Testis (tissue), 2 donors: ENCODE measurements at regions not wholly inside any gene's neighbourhood (a gene's known extent, or its start where the extent isn't known, plus 50 kb on each side); places are given as distances from the start of the nearest gene placed in this dataset.

Experiments
- POLR2A ChIP-seq: fragments of 450-650 bp; IDR thresholded peaks from one replicate; pipeline ENCODE4 v1.6.1; 2017; ENCODE audit warnings: antibody characterized with exemption, mild to moderate bottlenecking, moderate library complexity
- TF ChIP-seq, protein P1 (sequence below), 3 experiments: fragments of 450-650 bp in 2 of 3; fragments of 200-600 bp in 1 of 3; sonication (generic) in 1 of 3; IDR thresholded peaks; one replicate each; pipeline ENCODE4 v1.5.1; 2016 to 2019; ENCODE audit warnings: antibody characterized with exemption in 3 of 3, mild to moderate bottlenecking in 2 of 3, moderate library complexity in 1 of 3

DNA sequence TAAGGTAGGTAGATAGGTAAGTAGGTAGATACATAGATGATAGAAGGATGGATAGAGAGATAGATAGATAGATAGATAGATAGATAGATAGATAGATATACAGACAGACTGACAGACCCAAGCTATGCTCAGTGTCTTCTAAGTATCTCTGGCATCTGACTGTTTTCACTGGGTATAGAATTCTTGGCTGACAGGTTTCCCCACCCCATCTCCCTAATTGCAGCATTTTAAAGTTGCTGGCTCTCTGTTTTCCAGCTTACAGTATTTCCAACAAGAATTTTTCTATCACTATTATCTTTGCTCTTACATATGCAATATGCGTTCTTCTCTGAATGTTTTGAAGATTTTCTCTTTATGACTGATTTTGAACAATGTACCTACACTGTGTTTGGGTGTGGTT lies 328.7 kb downstream of the TCERG1L start:
- TF ChIP-seq POLR2A: no peak
- TF ChIP-seq, protein P1, sequence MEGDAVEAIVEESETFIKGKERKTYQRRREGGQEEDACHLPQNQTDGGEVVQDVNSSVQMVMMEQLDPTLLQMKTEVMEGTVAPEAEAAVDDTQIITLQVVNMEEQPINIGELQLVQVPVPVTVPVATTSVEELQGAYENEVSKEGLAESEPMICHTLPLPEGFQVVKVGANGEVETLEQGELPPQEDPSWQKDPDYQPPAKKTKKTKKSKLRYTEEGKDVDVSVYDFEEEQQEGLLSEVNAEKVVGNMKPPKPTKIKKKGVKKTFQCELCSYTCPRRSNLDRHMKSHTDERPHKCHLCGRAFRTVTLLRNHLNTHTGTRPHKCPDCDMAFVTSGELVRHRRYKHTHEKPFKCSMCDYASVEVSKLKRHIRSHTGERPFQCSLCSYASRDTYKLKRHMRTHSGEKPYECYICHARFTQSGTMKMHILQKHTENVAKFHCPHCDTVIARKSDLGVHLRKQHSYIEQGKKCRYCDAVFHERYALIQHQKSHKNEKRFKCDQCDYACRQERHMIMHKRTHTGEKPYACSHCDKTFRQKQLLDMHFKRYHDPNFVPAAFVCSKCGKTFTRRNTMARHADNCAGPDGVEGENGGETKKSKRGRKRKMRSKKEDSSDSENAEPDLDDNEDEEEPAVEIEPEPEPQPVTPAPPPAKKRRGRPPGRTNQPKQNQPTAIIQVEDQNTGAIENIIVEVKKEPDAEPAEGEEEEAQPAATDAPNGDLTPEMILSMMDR (IDR thresholded peaks at IDR 0.05): no peak
